Colonic mucosa (tissue), 4 donors: ENCODE measurements at regions not wholly inside any gene's neighbourhood (a gene's known extent, or its start where the extent isn't known, plus 50 kb on each side); places are given as distances from the start of the nearest gene placed in this dataset.

ENCODE experiments used
- DNase-seq: peaks from one replicate; pipeline ENCODE4 v3.0.0-alpha.2; 2020
- H3K27ac ChIP-seq: fragments of 200-600 bp; one replicate; pipeline ENCODE4 v1.8.0; 2021
- H3K27me3 ChIP-seq: fragments of 200-600 bp; one replicate; pipeline ENCODE4 v1.8.0; 2021
- H3K36me3 ChIP-seq: fragments of 200-600 bp; one replicate; pipeline ENCODE4 v1.8.0; 2021
- H3K4me1 ChIP-seq: fragments of 200-600 bp; one replicate; pipeline ENCODE4 v1.8.0; 2021; ENCODE audit warnings: mild to moderate bottlenecking
- H3K4me3 ChIP-seq: fragments of 200-600 bp; one replicate; pipeline ENCODE4 v1.8.0; 2021
- H3K9ac ChIP-seq, 2 donors: one replicate each; pipeline ENCODE4 v1.7.0; 2013; ENCODE audit warnings: control low read depth in 2 of 2, low read depth in 2 of 2, low read length in 2 of 2
- H3K9me3 ChIP-seq: fragments of 200-600 bp; one replicate; pipeline ENCODE4 v1.8.0; 2021
- intact Hi-C: fragments of 100-400 bp; cut with DNase I; formaldehyde crosslinking; loops from one replicate; pipeline ENCODE4 v1.14.1; 2022
- TF ChIP-seq, protein P1 (sequence below): fragments of 200-600 bp; IDR thresholded peaks from one replicate; pipeline ENCODE4 v1.8.0; 2022; ENCODE audit warnings: antibody characterized with exemption, mild to moderate bottlenecking
- donor health status: healthy.
- donor health status: DM: no; HTN: no; CAD: no.
- donor health status: DM: no; HTN: no; CAD: no.

DNA sequence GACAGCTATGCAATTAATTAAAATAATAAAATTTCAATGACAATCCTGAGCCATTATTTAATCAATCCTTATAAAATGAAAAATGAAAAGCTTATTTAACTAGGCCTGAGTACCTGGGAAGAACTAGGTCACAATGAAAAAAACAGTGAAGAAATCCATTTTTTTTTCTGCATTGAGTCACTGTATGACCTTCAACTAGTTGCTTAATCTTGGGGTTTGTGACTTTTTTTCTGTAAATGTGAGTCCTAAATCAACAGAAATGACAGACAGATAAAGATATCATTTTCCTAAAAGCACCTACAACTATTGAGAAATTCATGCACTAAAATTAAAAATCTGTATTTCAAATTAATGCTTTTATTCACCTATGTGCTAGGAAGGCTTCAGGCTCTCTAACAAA, 96.8 kb downstream of the TMEM26 start:
- no peak for DNase-seq
- intact Hi-C loops: no loop called here
- no peak overlapping the region for H3K4me3 ChIP-seq
- TF ChIP-seq, protein P1, sequence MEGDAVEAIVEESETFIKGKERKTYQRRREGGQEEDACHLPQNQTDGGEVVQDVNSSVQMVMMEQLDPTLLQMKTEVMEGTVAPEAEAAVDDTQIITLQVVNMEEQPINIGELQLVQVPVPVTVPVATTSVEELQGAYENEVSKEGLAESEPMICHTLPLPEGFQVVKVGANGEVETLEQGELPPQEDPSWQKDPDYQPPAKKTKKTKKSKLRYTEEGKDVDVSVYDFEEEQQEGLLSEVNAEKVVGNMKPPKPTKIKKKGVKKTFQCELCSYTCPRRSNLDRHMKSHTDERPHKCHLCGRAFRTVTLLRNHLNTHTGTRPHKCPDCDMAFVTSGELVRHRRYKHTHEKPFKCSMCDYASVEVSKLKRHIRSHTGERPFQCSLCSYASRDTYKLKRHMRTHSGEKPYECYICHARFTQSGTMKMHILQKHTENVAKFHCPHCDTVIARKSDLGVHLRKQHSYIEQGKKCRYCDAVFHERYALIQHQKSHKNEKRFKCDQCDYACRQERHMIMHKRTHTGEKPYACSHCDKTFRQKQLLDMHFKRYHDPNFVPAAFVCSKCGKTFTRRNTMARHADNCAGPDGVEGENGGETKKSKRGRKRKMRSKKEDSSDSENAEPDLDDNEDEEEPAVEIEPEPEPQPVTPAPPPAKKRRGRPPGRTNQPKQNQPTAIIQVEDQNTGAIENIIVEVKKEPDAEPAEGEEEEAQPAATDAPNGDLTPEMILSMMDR: no peak
- H3K36me3 ChIP-seq: no peaks in the 10 kb centered on the region
- no peaks in the 10 kb centered on the region for H3K4me1 ChIP-seq
- no peaks in the 10 kb centered on the region for H3K27me3 ChIP-seq
- no peak overlapping the region for H3K9ac ChIP-seq
- no peaks in the 10 kb centered on the region for H3K9me3 ChIP-seq
- no peak overlapping the region for H3K27ac ChIP-seq

DNA sequence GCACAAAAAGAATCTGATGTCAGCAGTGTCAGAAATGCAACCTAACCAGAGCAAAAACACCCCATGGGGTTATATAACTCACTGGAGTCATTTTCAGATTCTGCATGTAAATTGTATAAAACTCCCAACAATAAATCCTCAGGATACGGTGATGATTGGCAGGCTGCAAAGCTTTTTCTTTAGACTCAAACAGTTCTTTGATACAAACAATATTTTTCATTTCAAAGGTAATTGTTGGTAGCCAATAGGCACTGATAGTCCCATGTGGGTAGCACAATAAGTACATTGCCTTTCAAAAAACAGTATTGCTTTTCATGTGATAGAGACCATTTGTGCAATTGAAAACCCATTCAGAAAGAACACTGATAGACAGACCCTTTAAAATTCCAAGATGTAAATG, 98.0 kb downstream of the TMEM26 start:
- H3K4me1 ChIP-seq: no peaks in the 10 kb centered on the region
- intact Hi-C loops: no loop called here
- no peak overlapping the region for H3K27ac ChIP-seq
- H3K27me3 ChIP-seq: no peaks in the 10 kb centered on the region
- H3K4me3 ChIP-seq: no peak overlapping the region
- TF ChIP-seq, protein P1: no peak
- no peak overlapping the region for H3K9ac ChIP-seq
- no peak for DNase-seq
- H3K9me3 ChIP-seq: no peaks in the 10 kb centered on the region
- no peaks in the 10 kb centered on the region for H3K36me3 ChIP-seq

DNA sequence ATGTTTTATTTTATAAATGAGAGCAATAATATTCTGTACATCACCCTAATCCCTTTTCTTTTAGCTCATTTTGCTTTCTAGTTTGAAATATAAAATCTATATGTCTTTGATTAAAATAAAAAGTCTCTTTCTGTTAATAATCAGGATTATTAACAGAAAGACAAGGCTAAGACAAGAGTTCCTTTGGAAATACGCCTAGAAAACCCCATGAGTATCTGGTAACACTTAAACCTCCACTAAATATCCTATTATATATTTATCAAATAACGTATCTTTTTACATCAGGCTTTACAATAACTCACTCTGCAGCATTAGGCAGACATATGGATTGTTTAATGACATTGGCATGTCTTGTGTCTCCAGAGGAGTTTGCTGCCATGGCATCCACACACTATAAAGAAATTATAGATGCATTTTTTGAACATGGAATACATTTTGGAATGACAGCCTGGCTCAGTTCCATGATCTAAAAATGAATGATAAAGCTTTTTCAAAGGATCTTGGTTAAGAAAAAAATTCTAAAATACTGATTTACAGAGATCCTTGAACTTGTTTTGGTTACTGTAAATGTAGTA, 98.7 kb downstream of the TMEM26 start:
- no peak overlapping the region for H3K4me3 ChIP-seq
- H3K36me3 ChIP-seq: no peaks in the 10 kb centered on the region
- no peak for DNase-seq
- TF ChIP-seq, protein P1: no peak
- H3K27me3 ChIP-seq: no peaks in the 10 kb centered on the region
- intact Hi-C loops: no loop called here
- no peak overlapping the region for H3K27ac ChIP-seq
- no peak overlapping the region for H3K9ac ChIP-seq
- no peaks in the 10 kb centered on the region for H3K4me1 ChIP-seq
- no peaks in the 10 kb centered on the region for H3K9me3 ChIP-seq

DNA sequence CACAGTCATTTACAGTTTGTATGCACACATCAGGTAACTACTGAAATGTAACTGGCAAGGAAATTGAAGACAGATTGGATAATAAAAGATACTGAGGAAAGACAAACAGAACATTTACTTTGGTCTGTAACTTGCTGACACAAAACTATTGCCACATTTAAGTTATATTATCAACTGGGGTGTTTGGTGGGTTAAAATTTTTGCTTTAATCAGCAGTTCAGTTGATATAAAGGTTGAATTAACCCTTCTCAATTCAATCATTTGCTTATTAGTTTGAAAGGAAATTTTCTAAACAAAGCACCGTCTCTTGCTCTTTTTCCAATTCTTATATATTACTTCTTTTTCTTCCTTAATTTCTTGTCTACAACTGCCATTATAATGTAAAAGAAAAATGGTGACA, 102.4 kb downstream of the TMEM26 start:
- H3K27me3 ChIP-seq: no peaks in the 10 kb centered on the region
- H3K4me1 ChIP-seq: no peaks in the 10 kb centered on the region

DNA sequence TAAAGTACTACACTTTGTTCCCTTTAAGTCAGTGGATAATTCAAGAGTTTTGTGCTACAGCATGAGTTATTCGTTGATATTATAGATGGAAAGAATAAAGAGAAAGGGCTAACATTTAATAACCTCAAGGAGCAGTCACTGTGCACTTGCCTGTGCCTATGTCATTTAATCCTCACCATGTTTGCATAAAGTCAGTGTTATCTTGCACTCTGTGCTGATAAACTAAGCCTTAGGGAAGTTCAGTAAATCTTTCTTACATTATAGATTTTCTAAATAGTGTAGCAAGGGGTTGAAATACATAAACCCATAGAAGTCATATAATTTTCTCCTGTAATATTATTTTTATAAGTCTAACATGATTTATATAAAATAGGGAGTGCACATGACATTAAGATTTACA, 103.1 kb downstream of the TMEM26 start:
- Histone ChIP-seq H3K36me3 (no peaks in the 10 kb centered on the region), H3K9ac (no peak overlapping the region), H3K9me3 (no peaks in the 10 kb centered on the region), H3K27me3 (no peaks in the 10 kb centered on the region), H3K4me1 (no peaks in the 10 kb centered on the region), H3K4me3 (no peak overlapping the region), H3K27ac (no peak overlapping the region)
- no peak for DNase-seq
- intact Hi-C loops: no loop called here
- TF ChIP-seq, protein P1: no peak

More for the DNA sequence above, 102.4 kb downstream of the TMEM26 start:
- Histone ChIP-seq H3K9me3 (no peaks in the 10 kb centered on the region), H3K4me3 (no peak overlapping the region), H3K27ac (no peak overlapping the region), H3K9ac (no peak overlapping the region), H3K36me3 (no peaks in the 10 kb centered on the region)
- intact Hi-C loops: no loop called here
- TF ChIP-seq, protein P1: no peak
- DNase-seq: no peak
